Testis (tissue), 2 donors: ENCODE measurements at regions not wholly inside any gene's neighbourhood (a gene's known extent, or its start where the extent isn't known, plus 50 kb on each side); places are given as distances from the start of the nearest gene placed in this dataset.

Experiments used
- DNase-seq: peaks from one replicate; pipeline ENCODE4 v3.0.0-alpha.2; 2019
- H3K27ac ChIP-seq, 2 donors: fragments of 200-600 bp; sonication (generic); one replicate each; pipeline ENCODE4 v1.5.1; 2019
- H3K27me3 ChIP-seq: fragments of 200-600 bp; sonication (generic); one replicate; pipeline ENCODE4 v1.5.1; 2019
- H3K36me3 ChIP-seq: fragments of 200-600 bp; sonication (generic); one replicate; pipeline ENCODE4 v1.5.1; 2017; ENCODE audit warnings: low read depth; ENCODE audit errors: missing control alignments
- H3K4me1 ChIP-seq: fragments of 200-600 bp; sonication (generic); one replicate; pipeline ENCODE4 v1.5.1; 2019
- H3K4me3 ChIP-seq, 2 donors: fragments of 200-600 bp; sonication (generic); one replicate each; pipeline ENCODE4 v1.5.1; 2017 to 2019
- H3K9me3 ChIP-seq: fragments of 200-600 bp; sonication (generic); one replicate; pipeline ENCODE4 v1.5.1; 2017
- CTCF ChIP-seq, 3 experiments: fragments of 450-650 bp in 2 of 3; fragments of 200-600 bp in 1 of 3; sonication (generic) in 1 of 3; IDR thresholded peaks; one replicate each; pipeline ENCODE4 v1.5.1; 2016 to 2019; ENCODE audit warnings: antibody characterized with exemption in 3 of 3, mild to moderate bottlenecking in 2 of 3, moderate library complexity in 1 of 3
- POLR2A ChIP-seq: fragments of 450-650 bp; IDR thresholded peaks from one replicate; pipeline ENCODE4 v1.6.1; 2017; ENCODE audit warnings: antibody characterized with exemption, mild to moderate bottlenecking, moderate library complexity
- WGBS, 2 donors: methylation state at CpG; one replicate each; pipeline ENCODE4 v1.1.5; 2018; 5-methylcytosine and 5-hydroxymethylcytosine counted together
- intact Hi-C: fragments of 100-400 bp; cut with DNase I; formaldehyde crosslinking; loops from one replicate; pipeline ENCODE4 v1.15.1; 2023; ENCODE audit warnings: low total_unique reads

GRCh38 chr13:48873081-48873480, 102.6 kb upstream of the FNDC3A start:
- intact Hi-C loops: no loop called here

GRCh38 chr13:48873587-48873986, 102.1 kb upstream of the FNDC3A start:
- 77 to 79% methylated on average over 2 of the region's 2 CpGs for whole genome bisulfite sequencing, 2 donors
- intact Hi-C loops: no loop called here

More at GRCh38 chr13:48873081-48873480, 102.6 kb upstream of the FNDC3A start:
- H3K36me3 ChIP-seq: no peaks in the 10 kb centered on the region
- no peak overlapping the region for H3K4me3 ChIP-seq
- no peak for TF ChIP-seq POLR2A
- WGBS, 2 donors: 90% methylated on average over 1 of the region's 1 CpG
- DNase-seq: no peak
- H3K9me3 ChIP-seq: no peaks in the 10 kb centered on the region
- no peaks in the 10 kb centered on the region for H3K27me3 ChIP-seq
- no peak overlapping the region for H3K27ac ChIP-seq
- no peaks in the 10 kb centered on the region for H3K4me1 ChIP-seq

GRCh38 chr13:48874165-48874564, 101.5 kb upstream of the FNDC3A start:
- 72 to 83% methylated on average over 3 of the region's 3 CpGs for WGBS, 2 donors
- Histone ChIP-seq H3K4me1 (no peaks in the 10 kb centered on the region), H3K36me3 (no peaks in the 10 kb centered on the region), H3K27me3 (no peaks in the 10 kb centered on the region), H3K27ac (no peak overlapping the region), H3K4me3 (no peak overlapping the region), H3K9me3 (no peaks in the 10 kb centered on the region)
- no peak for DNase-seq
- intact Hi-C loops: no loop called here
- TF ChIP-seq POLR2A (no peak), CTCF (IDR thresholded peaks at IDR 0.05) (no peak)

More at GRCh38 chr13:48873587-48873986, 102.1 kb upstream of the FNDC3A start:
- H3K27ac ChIP-seq: no peak overlapping the region
- DNase-seq: no peak
- no peaks in the 10 kb centered on the region for H3K4me1 ChIP-seq
- no peaks in the 10 kb centered on the region for H3K27me3 ChIP-seq
- TF ChIP-seq POLR2A (no peak), CTCF (IDR thresholded peaks at IDR 0.05) (no peak)
- no peaks in the 10 kb centered on the region for H3K9me3 ChIP-seq
- no peaks in the 10 kb centered on the region for H3K36me3 ChIP-seq
- H3K4me3 ChIP-seq: no peak overlapping the region

GRCh38 chr13:48875047-48875446, 100.7 kb upstream of the FNDC3A start:
- Histone ChIP-seq H3K4me3 (no peak overlapping the region), H3K9me3 (no peaks in the 10 kb centered on the region), H3K36me3 (no peaks in the 10 kb centered on the region), H3K4me1 (no peaks in the 10 kb centered on the region), H3K27ac (no peak overlapping the region), H3K27me3 (no peaks in the 10 kb centered on the region)
- intact Hi-C loops: no loop called here
- TF ChIP-seq CTCF (IDR thresholded peaks at IDR 0.05): no peak
- no peak for TF ChIP-seq POLR2A
- WGBS, 2 donors: 44 to 48% methylated on average over 4 of the region's 4 CpGs
- no peak for DNase-seq

- Histone ChIP-seq H3K27me3 (no peaks in the 10 kb centered on the region), H3K36me3 (no peaks in the 10 kb centered on the region), H3K9me3 (no peaks in the 10 kb centered on the region), H3K4me1 (no peaks in the 10 kb centered on the region), H3K27ac (no peak overlapping the region), H3K4me3 (no peak overlapping the region)
- no peak for DNase-seq
- no peak for TF ChIP-seq POLR2A
- no peak for TF ChIP-seq CTCF (IDR thresholded peaks at IDR 0.05)
- intact Hi-C loops: no loop called here
Observed at GRCh38 chr13:48876289-48876688, 99.4 kb upstream of the FNDC3A start.
